HG02852 (cell line): ENCODE measurements at regions not wholly inside any gene's neighbourhood (a gene's known extent, or its start where the extent isn't known, plus 50 kb on each side); places are given as distances from the start of the nearest gene placed in this dataset.

Experiments
- ATAC-seq: cut with Tn5 transposase; IDR thresholded peaks from one replicate; pipeline ENCODE4 v1.9.1; 2021; ENCODE audit warnings: mild to moderate bottlenecking, moderate library complexity; ENCODE audit not compliant: unreplicated experiment

- no peak for ATAC-seq
These were observed 331.1 kb downstream of the MLLT3 start for GRCh38 chr9:20291201-20291600.

GRCh38 chr9:20290257-20290656 lies 332.0 kb downstream of the MLLT3 start:
- no peak for ATAC-seq

GRCh38 chr9:20289423-20290010 lies 332.8 kb downstream of the MLLT3 start:
- no peak for ATAC-seq

GRCh38 chr9:20286969-20287368 lies 335.3 kb downstream of the MLLT3 start:
- ATAC-seq: no peak

GRCh38 chr9:20286154-20286700 lies 336.1 kb downstream of the MLLT3 start:
- ATAC-seq: no peak

- ATAC-seq: no peak
These were observed 337.6 kb downstream of the MLLT3 start for GRCh38 chr9:20284601-20285289.

- no peak for ATAC-seq
These were observed 342.0 kb downstream of the MLLT3 start for GRCh38 chr9:20280330-20280729.

GRCh38 chr9:20276762-20277161 lies 345.5 kb downstream of the MLLT3 start:
- no peak for ATAC-seq

GRCh38 chr9:20271723-20272122 lies 350.6 kb downstream of the MLLT3 start:
- no peak for ATAC-seq

GRCh38 chr9:20271096-20271495 lies 351.2 kb downstream of the MLLT3 start:
- no peak for ATAC-seq

- no peak for ATAC-seq
These were observed 352.1 kb downstream of the MLLT3 start for GRCh38 chr9:20270161-20270560.

- no peak for ATAC-seq
These were observed 352.7 kb downstream of the MLLT3 start for GRCh38 chr9:20269620-20270019.

GRCh38 chr9:20264896-20265295 lies 357.4 kb downstream of the MLLT3 start:
- no peak for ATAC-seq

GRCh38 chr9:20262611-20263010 lies 359.7 kb downstream of the MLLT3 start:
- ATAC-seq: no peak

- no peak for ATAC-seq
These were observed 365.9 kb downstream of the MLLT3 start for GRCh38 chr9:20256284-20256948.

- ATAC-seq: no peak
These were observed 367.2 kb downstream of the MLLT3 start for GRCh38 chr9:20255052-20255451.

GRCh38 chr9:20253635-20254034 lies 368.7 kb downstream of the MLLT3 start:
- ATAC-seq: no peak

GRCh38 chr9:20252778-20253177 lies 369.5 kb downstream of the MLLT3 start:
- no peak for ATAC-seq

- no peak for ATAC-seq
These were observed 371.5 kb downstream of the MLLT3 start for GRCh38 chr9:20250791-20251190.

- no peak for ATAC-seq
These were observed 378.0 kb downstream of the MLLT3 start for GRCh38 chr9:20244271-20244670.

GRCh38 chr9:20243841-20244240 lies 378.5 kb downstream of the MLLT3 start:
- ATAC-seq: no peak
